Brain microvascular endothelial cell (primary cell): ENCODE measurements at regions not wholly inside any gene's neighbourhood (a gene's known extent, or its start where the extent isn't known, plus 50 kb on each side); places are given as distances from the start of the nearest gene placed in this dataset.

Experiments used
- DNase-seq: peaks from one replicate; pipeline ENCODE4 v3.0.0-alpha.2; 2020
- H3K27ac ChIP-seq: fragments of 250-450 bp; sonication (Bioruptor Pico); 2 replicates; pipeline ENCODE4 v1.5.1; 2020; ENCODE audit warnings: mild to moderate bottlenecking, moderate library complexity
- H3K27me3 ChIP-seq: fragments of 250-450 bp; sonication (Bioruptor Pico); replicated peaks from 2 replicates; pipeline ENCODE4 v1.5.1; 2020; ENCODE audit warnings: mild to moderate bottlenecking
- H3K36me3 ChIP-seq: fragments of 250-450 bp; sonication (Bioruptor Pico); replicated peaks from 2 replicates; pipeline ENCODE4 v1.5.1; 2020; ENCODE audit warnings: mild to moderate bottlenecking
- H3K4me3 ChIP-seq: 2 replicates; pipeline ENCODE4 v1.5.1; 2011; ENCODE audit warnings: low read depth, mild to moderate bottlenecking, control low read depth, low read length, moderate library complexity
- in situ Hi-C: cut with HindIII; loops from 2 replicates; pipeline ENCODE4 v1.10.0; 2017; ENCODE audit warnings: low sequenced_read_pairs, low pct_ligation_motif_present
- TF ChIP-seq, protein P1 (sequence below): IDR thresholded peaks from 2 replicates; pipeline ENCODE4 v1.5.1; 2011; ENCODE audit warnings: low read depth, mild to moderate bottlenecking, moderate library complexity, low read length, control low read depth, inconsistent platforms; ENCODE audit errors: missing control alignments

DNA sequence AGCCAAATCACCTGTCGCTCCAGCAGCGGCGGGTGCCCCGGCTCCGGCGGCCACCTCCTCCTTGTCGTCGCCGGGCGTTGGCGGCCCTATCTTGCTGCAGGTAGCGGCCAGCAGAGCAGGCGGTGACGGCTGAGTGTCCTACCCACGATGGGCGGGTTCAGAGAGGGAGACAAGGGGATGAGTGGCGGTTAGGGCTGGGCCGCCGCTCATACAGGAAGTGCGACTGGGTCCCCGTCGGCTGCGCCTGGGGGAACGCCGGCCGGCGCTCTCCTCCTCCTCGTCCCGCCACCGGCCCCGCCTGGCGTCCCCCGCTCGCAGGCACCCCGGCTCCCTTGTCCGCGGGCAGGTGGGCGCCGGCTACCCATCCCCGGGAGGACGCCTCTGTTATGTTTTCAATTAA, 1692.0 kb downstream of the SLITRK5 start:
- in situ Hi-C loops, result no loop called here
- Histone ChIP-seq H3K36me3 (no peaks in the 10 kb centered on the region), H3K27me3 (no peaks in the 10 kb centered on the region), H3K4me3 (no peak overlapping the region), H3K27ac (no peak overlapping the region)
- TF ChIP-seq, protein P1, sequence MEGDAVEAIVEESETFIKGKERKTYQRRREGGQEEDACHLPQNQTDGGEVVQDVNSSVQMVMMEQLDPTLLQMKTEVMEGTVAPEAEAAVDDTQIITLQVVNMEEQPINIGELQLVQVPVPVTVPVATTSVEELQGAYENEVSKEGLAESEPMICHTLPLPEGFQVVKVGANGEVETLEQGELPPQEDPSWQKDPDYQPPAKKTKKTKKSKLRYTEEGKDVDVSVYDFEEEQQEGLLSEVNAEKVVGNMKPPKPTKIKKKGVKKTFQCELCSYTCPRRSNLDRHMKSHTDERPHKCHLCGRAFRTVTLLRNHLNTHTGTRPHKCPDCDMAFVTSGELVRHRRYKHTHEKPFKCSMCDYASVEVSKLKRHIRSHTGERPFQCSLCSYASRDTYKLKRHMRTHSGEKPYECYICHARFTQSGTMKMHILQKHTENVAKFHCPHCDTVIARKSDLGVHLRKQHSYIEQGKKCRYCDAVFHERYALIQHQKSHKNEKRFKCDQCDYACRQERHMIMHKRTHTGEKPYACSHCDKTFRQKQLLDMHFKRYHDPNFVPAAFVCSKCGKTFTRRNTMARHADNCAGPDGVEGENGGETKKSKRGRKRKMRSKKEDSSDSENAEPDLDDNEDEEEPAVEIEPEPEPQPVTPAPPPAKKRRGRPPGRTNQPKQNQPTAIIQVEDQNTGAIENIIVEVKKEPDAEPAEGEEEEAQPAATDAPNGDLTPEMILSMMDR, result no peak
- no peak for DNase-seq

DNA sequence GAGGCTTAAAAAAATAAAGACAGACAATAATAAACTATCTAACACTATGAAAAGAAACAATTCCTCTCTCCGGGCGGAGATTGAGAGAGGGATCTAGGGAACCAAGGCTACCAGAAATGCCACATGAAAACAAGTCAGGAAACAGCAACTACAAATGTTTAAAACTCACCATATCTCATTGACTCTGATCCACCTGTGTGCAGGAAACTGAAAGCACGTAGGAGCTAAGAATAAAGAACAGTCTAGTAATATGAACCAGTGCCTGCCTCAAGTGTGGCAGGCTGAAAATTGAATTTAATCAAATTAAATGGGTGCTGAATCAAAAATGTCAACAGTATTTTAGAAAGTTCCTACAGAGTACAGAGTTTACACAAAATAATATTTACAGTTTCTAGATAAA, 1701.0 kb downstream of the SLITRK5 start:
- in situ Hi-C loops, result no loop called here
- TF ChIP-seq, protein P1, result no peak
- no peaks in the 10 kb centered on the region for H3K27me3 ChIP-seq
- H3K36me3 ChIP-seq, result no peaks in the 10 kb centered on the region
- H3K27ac ChIP-seq, result no peak overlapping the region
- no peak overlapping the region for H3K4me3 ChIP-seq
- DNase-seq, result no peak

DNA sequence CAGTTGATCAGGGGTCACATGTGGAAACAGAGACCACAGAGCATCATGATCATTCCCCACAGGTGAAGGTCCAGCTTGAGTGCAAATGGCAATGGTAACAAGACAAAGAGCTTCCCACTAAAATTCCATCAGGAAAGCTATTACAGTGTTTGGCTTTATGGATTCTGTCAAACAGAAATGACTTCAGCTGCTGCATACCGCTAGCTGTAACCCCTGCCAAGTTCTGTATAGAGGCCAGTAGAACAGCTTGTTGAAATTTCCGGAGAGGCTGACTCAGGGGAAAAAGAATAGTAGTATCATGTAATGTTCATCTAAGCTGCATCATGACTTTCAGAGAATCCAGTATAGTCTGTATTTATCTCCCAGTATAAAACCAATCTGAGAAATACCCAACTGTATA, 1704.7 kb downstream of the SLITRK5 start:
- H3K27ac ChIP-seq, result no peak overlapping the region
- no peak overlapping the region for H3K4me3 ChIP-seq
- no peaks in the 10 kb centered on the region for H3K27me3 ChIP-seq
- DNase-seq, result peak; percentile 26
- TF ChIP-seq, protein P1, result no peak
- in situ Hi-C loops, result no loop called here
- H3K36me3 ChIP-seq, result no peaks in the 10 kb centered on the region

DNA sequence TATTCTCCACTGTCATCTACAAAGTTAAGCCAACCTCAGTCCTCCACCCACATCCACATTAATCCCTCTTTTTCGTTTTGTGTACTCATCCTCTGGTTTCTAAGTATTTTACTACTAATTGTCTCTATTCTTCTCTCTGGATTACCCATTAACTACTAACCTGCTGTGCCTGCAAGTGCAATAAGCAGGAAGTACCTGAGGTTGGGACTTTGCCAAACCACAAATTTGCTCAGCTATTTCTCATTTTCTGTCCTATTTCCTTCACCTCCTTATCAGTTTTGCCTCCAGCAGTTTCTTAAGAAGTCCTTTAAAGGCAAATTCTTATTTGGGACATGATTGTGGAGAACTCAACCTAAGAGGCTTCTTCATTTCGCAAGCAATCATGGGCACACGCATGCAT, 1708.9 kb downstream of the SLITRK5 start:
- in situ Hi-C loops, result no loop called here
- H3K27me3 ChIP-seq, result no peaks in the 10 kb centered on the region
- DNase-seq, result no peak
- TF ChIP-seq, protein P1, result no peak
- no peaks in the 10 kb centered on the region for H3K36me3 ChIP-seq
- no peak overlapping the region for H3K4me3 ChIP-seq
- no peak overlapping the region for H3K27ac ChIP-seq

DNA sequence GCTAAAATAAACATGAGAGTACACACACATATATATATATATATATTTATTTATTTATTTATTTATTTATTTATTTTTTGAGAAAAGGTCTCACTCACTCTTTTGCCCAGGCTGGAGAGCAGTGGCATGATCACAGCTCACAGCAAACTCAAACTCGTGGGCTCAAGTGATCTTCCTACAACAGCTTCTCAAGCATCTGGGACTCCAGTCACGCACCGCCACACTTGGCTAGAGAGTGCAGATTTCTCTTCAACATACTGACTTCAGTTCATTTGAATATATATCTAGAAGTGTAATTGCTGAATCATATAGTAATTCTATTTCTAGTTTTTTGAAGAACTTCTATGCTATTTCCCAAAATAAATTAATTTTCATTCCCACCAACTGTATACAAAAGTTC, 1711.8 kb downstream of the SLITRK5 start:
- Histone ChIP-seq H3K27ac (no peak overlapping the region), H3K36me3 (no peaks in the 10 kb centered on the region), H3K4me3 (no peak overlapping the region), H3K27me3 (no peaks in the 10 kb centered on the region)
- in situ Hi-C loops, result no loop called here
- TF ChIP-seq, protein P1, result no peak
- DNase-seq, result no peak

DNA sequence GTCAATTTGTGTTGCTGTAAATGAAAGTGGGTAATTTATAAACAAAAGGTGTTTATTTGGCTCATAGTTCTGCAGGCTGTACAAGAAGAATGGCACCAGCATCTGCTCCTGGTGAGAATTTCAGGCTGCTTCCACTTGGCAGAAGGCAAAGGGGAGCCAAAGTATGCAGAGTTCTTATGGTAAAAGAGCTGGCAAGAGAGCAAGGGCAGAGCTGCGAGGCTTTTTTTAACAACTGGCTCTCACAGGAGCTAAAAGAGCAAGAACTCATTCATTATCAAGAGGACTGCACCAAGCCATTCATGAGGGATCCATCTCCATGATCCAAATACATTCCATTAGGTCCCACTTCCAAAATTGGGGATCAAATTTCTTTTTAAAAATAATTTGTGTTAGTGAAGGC, 1712.7 kb downstream of the SLITRK5 start:
- H3K4me3 ChIP-seq, result no peak overlapping the region
- no peaks in the 10 kb centered on the region for H3K27me3 ChIP-seq
- in situ Hi-C loops, result no loop called here
- TF ChIP-seq, protein P1, result no peak
- no peaks in the 10 kb centered on the region for H3K36me3 ChIP-seq
- DNase-seq, result no peak
- no peak overlapping the region for H3K27ac ChIP-seq
